Muscle layer of duodenum (tissue), 2 donors: ENCODE measurements at regions not wholly inside any gene's neighbourhood (a gene's known extent, or its start where the extent isn't known, plus 50 kb on each side); places are given as distances from the start of the nearest gene placed in this dataset.

ENCODE experiments used
- H3K27ac ChIP-seq: one replicate; pipeline ENCODE4 v1.7.0; 2013; ENCODE audit warnings: mild to moderate bottlenecking, low read length
- H3K27me3 ChIP-seq: one replicate; pipeline ENCODE4 v1.7.0; 2013; ENCODE audit warnings: low read depth, mild to moderate bottlenecking, control low read depth, low read length
- H3K36me3 ChIP-seq, 2 donors: one replicate each; pipeline ENCODE4 v1.7.0; 2013; ENCODE audit warnings: low read length in 2 of 2, control low read depth in 1 of 2, mild to moderate bottlenecking in 1 of 2; ENCODE audit not compliant: insufficient read depth in 2 of 2, control insufficient read depth in 1 of 2
- H3K4me1 ChIP-seq, 2 donors: one replicate each; pipeline ENCODE4 v1.7.0; 2013; ENCODE audit warnings: low read length in 2 of 2, mild to moderate bottlenecking in 2 of 2, control low read depth in 1 of 2, moderate library complexity in 1 of 2; ENCODE audit not compliant: insufficient read depth in 2 of 2, control insufficient read depth in 1 of 2
- H3K4me3 ChIP-seq, 2 donors: one replicate each; pipeline ENCODE4 v1.7.0; 2013; ENCODE audit warnings: low read length in 2 of 2, low read depth in 1 of 2, mild to moderate bottlenecking in 1 of 2
- H3K9me3 ChIP-seq, 2 donors: one replicate each; pipeline ENCODE4 v1.7.0; 2013; ENCODE audit warnings: low read length in 2 of 2, control low read depth in 1 of 2, mild to moderate bottlenecking in 1 of 2; ENCODE audit not compliant: control insufficient read depth in 1 of 2
- donor health status: healthy.

GRCh38 chr1:209150114-209150513 lies 433.4 kb upstream of the CAMK1G start:
- peaks cover 0 to 2% of the 10 kb centered on the region in 2 donors for H3K9me3 ChIP-seq

GRCh38 chr1:209153411-209153810 lies 430.1 kb upstream of the CAMK1G start:
- peaks cover 0 to 3% of the 10 kb centered on the region in 2 donors for H3K4me1 ChIP-seq
- H3K36me3 ChIP-seq = no peaks in the 10 kb centered on the region
- H3K27me3 ChIP-seq = no peaks in the 10 kb centered on the region
- no peak overlapping the region for H3K27ac ChIP-seq
- H3K4me3 ChIP-seq = no peak overlapping the region
- peaks cover 0 to 2% of the 10 kb centered on the region in 2 donors for H3K9me3 ChIP-seq

More at GRCh38 chr1:209150114-209150513, 433.4 kb upstream of the CAMK1G start:
- Histone ChIP-seq H3K4me3 (no peak overlapping the region), H3K27me3 (no peaks in the 10 kb centered on the region), H3K4me1 (peaks cover 0 to 3% of the 10 kb centered on the region in 2 donors), H3K36me3 (no peaks in the 10 kb centered on the region), H3K27ac (no peak overlapping the region)

GRCh38 chr1:209154912-209155311 lies 428.6 kb upstream of the CAMK1G start:
- no peak overlapping the region for H3K4me3 ChIP-seq
- H3K27ac ChIP-seq = no peak overlapping the region

GRCh38 chr1:209155546-209155945 lies 428.0 kb upstream of the CAMK1G start:
- Histone ChIP-seq H3K27me3 (no peaks in the 10 kb centered on the region), H3K4me1 (peaks cover 0 to 3% of the 10 kb centered on the region in 2 donors), H3K27ac (no peak overlapping the region), H3K36me3 (no peaks in the 10 kb centered on the region), H3K9me3 (no peaks in the 10 kb centered on the region), H3K4me3 (peak overlapping the region in 1 of 2 donors; percentile 17)

More at GRCh38 chr1:209154912-209155311, 428.6 kb upstream of the CAMK1G start:
- Histone ChIP-seq H3K27me3 (no peaks in the 10 kb centered on the region), H3K9me3 (peaks cover 0 to 2% of the 10 kb centered on the region in 2 donors), H3K36me3 (no peaks in the 10 kb centered on the region), H3K4me1 (peaks cover 0 to 3% of the 10 kb centered on the region in 2 donors)

- H3K4me1 ChIP-seq = peaks cover 0 to 3% of the 10 kb centered on the region in 2 donors
- no peak overlapping the region for H3K27ac ChIP-seq
- H3K4me3 ChIP-seq = no peak overlapping the region
- H3K27me3 ChIP-seq = no peaks in the 10 kb centered on the region
- no peaks in the 10 kb centered on the region for H3K9me3 ChIP-seq
- no peaks in the 10 kb centered on the region for H3K36me3 ChIP-seq
Measured at GRCh38 chr1:209156991-209157390, 426.5 kb upstream of the CAMK1G start.

GRCh38 chr1:209157546-209158249 lies 425.8 kb upstream of the CAMK1G start:
- Histone ChIP-seq H3K27me3 (no peaks in the 10 kb centered on the region), H3K4me3 (no peak overlapping the region), H3K36me3 (no peaks in the 10 kb centered on the region), H3K27ac (no peak overlapping the region), H3K4me1 (peaks cover 0 to 3% of the 10 kb centered on the region in 2 donors), H3K9me3 (no peaks in the 10 kb centered on the region)

GRCh38 chr1:209158851-209159250 lies 424.7 kb upstream of the CAMK1G start:
- Histone ChIP-seq H3K27me3 (no peaks in the 10 kb centered on the region), H3K4me1 (peaks cover 0 to 3% of the 10 kb centered on the region in 2 donors), H3K27ac (no peak overlapping the region), H3K36me3 (no peaks in the 10 kb centered on the region), H3K4me3 (no peak overlapping the region), H3K9me3 (no peaks in the 10 kb centered on the region)

GRCh38 chr1:209160230-209160629 lies 423.3 kb upstream of the CAMK1G start:
- Histone ChIP-seq H3K4me1 (no peaks in the 10 kb centered on the region), H3K27ac (no peak overlapping the region), H3K36me3 (no peaks in the 10 kb centered on the region), H3K4me3 (no peak overlapping the region), H3K27me3 (no peaks in the 10 kb centered on the region), H3K9me3 (no peaks in the 10 kb centered on the region)

GRCh38 chr1:209162651-209163050 lies 420.9 kb upstream of the CAMK1G start:
- no peaks in the 10 kb centered on the region for H3K27me3 ChIP-seq
- H3K36me3 ChIP-seq = no peaks in the 10 kb centered on the region

GRCh38 chr1:209168204-209168603 lies 415.3 kb upstream of the CAMK1G start:
- Histone ChIP-seq H3K27me3 (no peaks in the 10 kb centered on the region), H3K9me3 (no peaks in the 10 kb centered on the region), H3K4me1 (no peaks in the 10 kb centered on the region), H3K36me3 (no peaks in the 10 kb centered on the region), H3K27ac (no peak overlapping the region), H3K4me3 (no peak overlapping the region)

More at GRCh38 chr1:209162651-209163050, 420.9 kb upstream of the CAMK1G start:
- Histone ChIP-seq H3K27ac (no peak overlapping the region), H3K9me3 (no peaks in the 10 kb centered on the region), H3K4me3 (no peak overlapping the region), H3K4me1 (no peaks in the 10 kb centered on the region)

GRCh38 chr1:209171151-209171550 lies 412.4 kb upstream of the CAMK1G start:
- Histone ChIP-seq H3K4me3 (no peak overlapping the region), H3K27me3 (no peaks in the 10 kb centered on the region)

GRCh38 chr1:209172286-209172685 lies 411.2 kb upstream of the CAMK1G start:
- H3K27ac ChIP-seq = no peak overlapping the region
- no peak overlapping the region for H3K4me3 ChIP-seq
- no peaks in the 10 kb centered on the region for H3K27me3 ChIP-seq
- H3K9me3 ChIP-seq = peaks cover 0 to 7% of the 10 kb centered on the region in 2 donors
- H3K36me3 ChIP-seq = no peaks in the 10 kb centered on the region
- H3K4me1 ChIP-seq = no peaks in the 10 kb centered on the region

More at GRCh38 chr1:209171151-209171550, 412.4 kb upstream of the CAMK1G start:
- H3K36me3 ChIP-seq = no peaks in the 10 kb centered on the region
- peaks cover 0 to 7% of the 10 kb centered on the region in 2 donors for H3K9me3 ChIP-seq
- no peak overlapping the region for H3K27ac ChIP-seq
- H3K4me1 ChIP-seq = no peaks in the 10 kb centered on the region
